ENCODE measurements at regions not wholly inside any gene's neighbourhood (a gene's known extent, or its start where the extent isn't known, plus 50 kb on each side); places are given as distances from the start of the nearest gene placed in this dataset.
"Not testable (repeated sequence)": the region's sequence is repeated elsewhere in the genome, so short reads cannot be mapped to it uniquely, and the experiment has no call there.

GRCh38 chr7:149947346-149947745, 73.6 kb downstream of the ATP6V0E2 start:
- H4K5ac ChIP-seq (ENCODE audit: insufficient read length, low read depth, low read length); H2BK15ac ChIP-seq (ENCODE audit: low read depth, low read length); H3K4me3 Mint-ChIP-seq; H3K14ac ChIP-seq (ENCODE audit: insufficient read depth, low read length); H3K9me3 Mint-ChIP-seq; H3K36me3 Mint-ChIP-seq (ENCODE audit: insufficient read depth in 1 of 3, low read depth in 3 of 3); DNase-seq; H4K8ac ChIP-seq (replicated peaks; ENCODE audit: insufficient read length, low read depth, low read length); H2BK12ac ChIP-seq (ENCODE audit: insufficient read length, low read depth, low read length); H3K23ac ChIP-seq (ENCODE audit: insufficient read length, low read depth, low read length); H3K79me2 ChIP-seq (ENCODE audit: insufficient read depth, low read length); H2BK5ac ChIP-seq (ENCODE audit: insufficient read length, low read length); H4K91ac ChIP-seq (ENCODE audit: insufficient read length, low read depth, low read length); H2AFZ ChIP-seq (ENCODE audit: low read length); H3K4me1 Mint-ChIP-seq; H3K27ac Mint-ChIP-seq; H3K79me1 ChIP-seq (ENCODE audit: insufficient read depth, low read depth, low read length, poor library complexity, severe bottlenecking); H2BK120ac ChIP-seq (ENCODE audit: low read depth, low read length, poor library complexity, severe bottlenecking); H3K23me2 ChIP-seq (ENCODE audit: insufficient read length, low read depth, low read length, poor library complexity, severe bottlenecking); H3K9me3 ChIP-seq (ENCODE audit: control insufficient read depth, low read depth, low read length); H2BK20ac ChIP-seq (ENCODE audit: low read depth, low read length, poor library complexity, severe bottlenecking); H3K4me1 ChIP-seq (ENCODE audit: insufficient read depth, low read length); H3K27me3 ChIP-seq (ENCODE audit: insufficient read depth, low read length); H3K56ac ChIP-seq (ENCODE audit: insufficient read length, low read depth, low read length); H3K4me2 ChIP-seq (ENCODE audit: insufficient read depth, insufficient read length, low read length); H3K4ac ChIP-seq (ENCODE audit: low read depth, low read length); H3K27ac ChIP-seq (ENCODE audit: insufficient read length, low read depth, low read length); H3K9ac ChIP-seq (ENCODE audit: extremely low read depth, insufficient read length, low read length); H4K20me1 ChIP-seq (ENCODE audit: control insufficient read depth, insufficient read depth, insufficient read length); H3T11ph ChIP-seq (ENCODE audit: low read length); H2AK5ac ChIP-seq (ENCODE audit: insufficient read length, low read length); H3K18ac ChIP-seq (ENCODE audit: insufficient read length, low read depth, low read length): not testable (repeated sequence)
- peaks cover 20% of the 10 kb centered on the region for H3K27me3 Mint-ChIP-seq (ENCODE audit: low read depth)
- WGBS (ENCODE audit: extremely low coverage, insufficient read length, low lambda C conversion rate) = no CpG with 5 or more reads among the region's 4 CpGs

GRCh38 chr7:149948444-149948843, 74.7 kb downstream of the ATP6V0E2 start:
- H4K5ac ChIP-seq (ENCODE audit: insufficient read length, low read depth, low read length); H3K4me3 Mint-ChIP-seq; H3K18ac ChIP-seq (ENCODE audit: insufficient read length, low read depth, low read length); H2BK120ac ChIP-seq (ENCODE audit: low read depth, low read length, poor library complexity, severe bottlenecking); H3K9me3 Mint-ChIP-seq; H2BK15ac ChIP-seq (ENCODE audit: low read depth, low read length); H2BK5ac ChIP-seq (ENCODE audit: insufficient read length, low read length); H3K27ac ChIP-seq (ENCODE audit: insufficient read length, low read depth, low read length); H3K79me1 ChIP-seq (ENCODE audit: insufficient read depth, low read depth, low read length, poor library complexity, severe bottlenecking); H4K91ac ChIP-seq (ENCODE audit: insufficient read length, low read depth, low read length); H3K4me1 ChIP-seq (ENCODE audit: insufficient read depth, low read length); H3K4me2 ChIP-seq (ENCODE audit: insufficient read depth, insufficient read length, low read length); H3K27me3 ChIP-seq (ENCODE audit: insufficient read depth, low read length); H2AFZ ChIP-seq (ENCODE audit: low read length); H3K79me2 ChIP-seq (ENCODE audit: insufficient read depth, low read length); H2BK20ac ChIP-seq (ENCODE audit: low read depth, low read length, poor library complexity, severe bottlenecking); H3K4ac ChIP-seq (ENCODE audit: low read depth, low read length); H3K9ac ChIP-seq (ENCODE audit: extremely low read depth, insufficient read length, low read length); H3K4me1 Mint-ChIP-seq; DNase-seq; H3K14ac ChIP-seq (ENCODE audit: insufficient read depth, low read length); H4K8ac ChIP-seq (replicated peaks; ENCODE audit: insufficient read length, low read depth, low read length); H3K56ac ChIP-seq (ENCODE audit: insufficient read length, low read depth, low read length); H3K9me3 ChIP-seq (ENCODE audit: control insufficient read depth, low read depth, low read length); H2BK12ac ChIP-seq (ENCODE audit: insufficient read length, low read depth, low read length); H3T11ph ChIP-seq (ENCODE audit: low read length); H2AK5ac ChIP-seq (ENCODE audit: insufficient read length, low read length); H3K36me3 Mint-ChIP-seq (ENCODE audit: insufficient read depth in 1 of 3, low read depth in 3 of 3); H3K23me2 ChIP-seq (ENCODE audit: insufficient read length, low read depth, low read length, poor library complexity, severe bottlenecking); H3K27ac Mint-ChIP-seq; H3K23ac ChIP-seq (ENCODE audit: insufficient read length, low read depth, low read length); H4K20me1 ChIP-seq (ENCODE audit: control insufficient read depth, insufficient read depth, insufficient read length): not testable (repeated sequence)
- WGBS (ENCODE audit: extremely low coverage, insufficient read length, low lambda C conversion rate) = no CpG with 5 or more reads among the region's 13 CpGs
- peaks cover 18% of the 10 kb centered on the region for H3K27me3 Mint-ChIP-seq (ENCODE audit: low read depth)
